ENCODE measurements at regions not wholly inside any gene's neighbourhood (a gene's known extent, or its start where the extent isn't known, plus 50 kb on each side); places are given as distances from the start of the nearest gene placed in this dataset.

GRCh38 chr11:109745996-109746625 is 324.1 kb downstream of the C11orf87 start:
- DNase-seq, result no peak

GRCh38 chr11:109747839-109748238 is 325.8 kb downstream of the C11orf87 start:
- DNase-seq, result peak in 2 of 56 donors; percentile 3 to 13

GRCh38 chr11:109749476-109749875 is 327.5 kb downstream of the C11orf87 start:
- no peak for DNase-seq

- DNase-seq, result no peak
Measured at GRCh38 chr11:109750964-109751363, 329.0 kb downstream of the C11orf87 start.

- DNase-seq, result no peak
Measured at GRCh38 chr11:109752212-109752825, 330.3 kb downstream of the C11orf87 start.

- no peak for DNase-seq
Measured at GRCh38 chr11:109756521-109756920, 334.5 kb downstream of the C11orf87 start.

- no peak for DNase-seq
Measured at GRCh38 chr11:109756951-109757350, 335.0 kb downstream of the C11orf87 start.

GRCh38 chr11:109762546-109762945 is 330.6 kb upstream of the ZC3H12C start:
- DNase-seq, result no peak

GRCh38 chr11:109765709-109766311 is 327.4 kb upstream of the ZC3H12C start:
- no peak for DNase-seq

GRCh38 chr11:109769858-109770257 is 323.3 kb upstream of the ZC3H12C start:
- no peak for DNase-seq

- DNase-seq, result no peak
Measured at GRCh38 chr11:109770323-109770722, 322.9 kb upstream of the ZC3H12C start.

- DNase-seq, result no peak
Measured at GRCh38 chr11:109772892-109773291, 320.3 kb upstream of the ZC3H12C start.

GRCh38 chr11:109775686-109776085 is 317.5 kb upstream of the ZC3H12C start:
- no peak for DNase-seq

- DNase-seq, result no peak
Measured at GRCh38 chr11:109783014-109783413, 310.2 kb upstream of the ZC3H12C start.

GRCh38 chr11:109783840-109784239 is 309.4 kb upstream of the ZC3H12C start:
- no peak for DNase-seq

- no peak for DNase-seq
Measured at GRCh38 chr11:109784536-109784935, 308.7 kb upstream of the ZC3H12C start.

- no peak for DNase-seq
Measured at GRCh38 chr11:109785198-109785597, 308.0 kb upstream of the ZC3H12C start.

- no peak for DNase-seq
Measured at GRCh38 chr11:109785714-109786113, 307.5 kb upstream of the ZC3H12C start.

GRCh38 chr11:109788948-109789490 is 304.2 kb upstream of the ZC3H12C start:
- no peak for DNase-seq

GRCh38 chr11:109789901-109790300 is 303.3 kb upstream of the ZC3H12C start:
- DNase-seq, result no peak

- DNase-seq, result no peak
Measured at GRCh38 chr11:109791337-109791736, 301.9 kb upstream of the ZC3H12C start.

GRCh38 chr11:109794501-109794900 is 298.7 kb upstream of the ZC3H12C start:
- no peak for DNase-seq

- DNase-seq, result no peak
Measured at GRCh38 chr11:109795234-109795633, 298.0 kb upstream of the ZC3H12C start.
